ENCODE measurements at regions not wholly inside any gene's neighbourhood (a gene's known extent, or its start where the extent isn't known, plus 50 kb on each side); places are given as distances from the start of the nearest gene placed in this dataset.
"Not testable (repeated sequence)": the region's sequence is repeated elsewhere in the genome, so short reads cannot be mapped to it uniquely, and the experiment has no call there.

DNA sequence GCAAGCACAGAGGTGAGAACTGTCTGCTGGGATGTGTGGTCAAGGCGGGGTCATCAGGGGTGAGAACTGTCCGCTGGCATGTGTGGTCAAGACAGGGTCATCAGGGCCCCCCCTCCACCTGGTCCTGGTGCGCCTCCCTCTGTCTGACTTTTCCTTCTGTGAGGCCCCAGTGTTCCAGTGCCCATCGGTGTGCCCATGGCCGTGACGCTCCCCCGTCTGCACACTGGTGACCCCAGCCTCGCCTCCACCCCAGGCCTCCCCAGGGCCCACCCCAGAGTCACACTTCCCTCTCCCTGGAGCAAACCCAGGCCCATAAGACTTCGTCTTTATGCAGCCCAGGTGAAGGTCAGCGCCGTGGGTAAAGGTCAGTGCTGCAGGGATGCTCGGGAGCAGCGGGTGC, 70.1 kb upstream of the TCERG1L start (continued):
- TF ChIP-seq FOXS1 (CRISPR knock-in tag; IDR thresholded peaks at IDR 0.05) (no peak), HOXB5 (CRISPR knock-in tag; IDR thresholded peaks at IDR 0.05) (no peak), NR3C1 (IDR thresholded peaks at IDR 0.05) (no peak)
- TF ChIP-seq, protein P1, sequence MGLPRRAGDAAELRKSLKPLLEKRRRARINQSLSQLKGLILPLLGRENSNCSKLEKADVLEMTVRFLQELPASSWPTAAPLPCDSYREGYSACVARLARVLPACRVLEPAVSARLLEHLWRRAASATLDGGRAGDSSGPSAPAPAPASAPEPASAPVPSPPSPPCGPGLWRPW (IDR thresholded peaks at IDR 0.05) = no peak

DNA sequence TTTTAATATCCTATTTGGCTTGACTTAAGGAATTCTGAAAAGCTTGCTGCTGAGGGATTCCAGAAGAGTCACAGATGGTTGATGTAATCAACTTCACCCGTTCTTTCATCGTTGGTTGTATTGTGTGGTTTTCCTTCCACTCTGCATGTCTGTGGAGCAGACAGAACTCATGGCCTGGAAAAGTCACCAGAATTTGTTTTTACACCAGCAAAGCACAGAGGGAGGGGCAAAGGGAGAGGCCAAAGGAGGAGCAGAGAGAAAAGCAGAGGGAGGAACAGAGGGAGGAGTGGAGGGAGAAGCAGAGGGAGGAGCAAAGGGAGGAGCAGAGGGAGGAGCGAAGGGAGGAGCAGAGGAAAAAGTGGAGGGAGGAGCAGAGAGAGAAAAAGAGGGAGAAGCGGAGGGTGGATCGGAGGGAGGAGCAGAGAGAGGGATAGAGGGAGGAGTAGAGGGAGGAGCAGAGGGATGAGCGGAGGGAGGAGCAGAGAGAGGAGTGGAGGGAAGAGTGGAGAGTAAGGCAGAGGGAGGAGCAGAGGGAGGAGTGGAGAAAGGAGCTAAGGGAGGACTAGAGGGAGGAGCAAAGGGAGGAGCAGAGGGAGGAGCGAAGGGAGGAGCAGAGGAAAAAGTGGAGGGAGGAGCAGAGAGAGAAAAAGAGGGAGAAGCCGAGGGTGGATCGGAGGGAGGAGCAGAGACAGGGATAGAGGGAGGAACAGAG, 73.8 kb upstream of the TCERG1L start:
- POLR2A ChIA-PET; H3K4me3 ChIP-seq; CTCF ChIA-PET; H3K9me3 ChIP-seq; ATAC-seq; H3K27ac ChIP-seq; DNase-seq (ENCODE audit: low read depth in 1 of 2, low spot score in 1 of 2); H3K4me1 ChIP-seq; H3K4me2 ChIP-seq; FAIRE-seq: not testable (repeated sequence)
- WGBS (ENCODE audit: missing lambda C conversion rate) = 17% methylated on average over 9 of the region's 9 CpGs

DNA sequence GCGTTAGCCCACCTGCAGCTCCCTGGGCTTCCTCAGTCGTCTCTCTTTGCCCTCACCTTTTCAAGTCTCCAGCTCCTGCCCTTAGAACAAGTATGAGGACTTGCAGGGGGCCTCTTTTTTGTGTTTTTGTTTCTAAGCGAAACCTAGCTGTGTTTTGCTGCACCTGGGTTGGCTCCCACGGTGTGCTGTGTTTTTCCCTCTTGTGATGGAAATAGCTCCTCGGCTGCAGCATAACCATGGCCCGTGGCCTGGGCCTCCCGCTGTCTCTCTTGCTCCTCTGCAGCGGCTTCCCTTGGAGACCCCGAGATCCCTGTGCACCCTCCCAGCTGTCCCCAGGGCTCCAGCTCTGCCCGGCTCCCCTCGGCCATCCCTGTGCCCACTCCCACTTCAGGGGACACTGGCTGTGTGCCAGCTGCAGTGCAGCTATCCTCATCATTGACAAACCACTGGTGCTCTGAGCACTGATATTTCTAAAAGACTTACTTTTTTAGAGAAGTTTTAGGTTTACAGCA, 75.6 kb upstream of the TCERG1L start:
- H3K4me1 ChIP-seq = no peaks in the 10 kb centered on the region
- ChIA-PET CTCF (no interaction called here), POLR2A (no interaction called here)
- FAIRE-seq = no peak
- TF ChIP-seq CBX2 (IDR thresholded peaks at IDR 0.05; ENCODE audit: borderline replicate concordance, low read depth) (no peak), EHF (CRISPR knock-in tag; IDR thresholded peaks at IDR 0.05) (no peak), RFX5 (IDR thresholded peaks at IDR 0.05) (no peak), HDAC2 (IDR thresholded peaks at IDR 0.05) (no peak), NPAS2 (CRISPR knock-in tag; IDR thresholded peaks at IDR 0.05; ENCODE audit: borderline replicate concordance) (no peak), CHD2 (IDR thresholded peaks at IDR 0.05; ENCODE audit: low read length, partially characterized antibody) (no peak), FOSB (CRISPR knock-in tag; IDR thresholded peaks at IDR 0.05) (no peak), JUNB (IDR thresholded peaks at IDR 0.05) (no peak), POLR2A (IDR thresholded peaks at IDR 0.05; ENCODE audit: low read length) (no peak), MAFK (IDR thresholded peaks at IDR 0.05; ENCODE audit: partially characterized antibody) (no peak)
- TF ChIP-seq, protein P2, sequence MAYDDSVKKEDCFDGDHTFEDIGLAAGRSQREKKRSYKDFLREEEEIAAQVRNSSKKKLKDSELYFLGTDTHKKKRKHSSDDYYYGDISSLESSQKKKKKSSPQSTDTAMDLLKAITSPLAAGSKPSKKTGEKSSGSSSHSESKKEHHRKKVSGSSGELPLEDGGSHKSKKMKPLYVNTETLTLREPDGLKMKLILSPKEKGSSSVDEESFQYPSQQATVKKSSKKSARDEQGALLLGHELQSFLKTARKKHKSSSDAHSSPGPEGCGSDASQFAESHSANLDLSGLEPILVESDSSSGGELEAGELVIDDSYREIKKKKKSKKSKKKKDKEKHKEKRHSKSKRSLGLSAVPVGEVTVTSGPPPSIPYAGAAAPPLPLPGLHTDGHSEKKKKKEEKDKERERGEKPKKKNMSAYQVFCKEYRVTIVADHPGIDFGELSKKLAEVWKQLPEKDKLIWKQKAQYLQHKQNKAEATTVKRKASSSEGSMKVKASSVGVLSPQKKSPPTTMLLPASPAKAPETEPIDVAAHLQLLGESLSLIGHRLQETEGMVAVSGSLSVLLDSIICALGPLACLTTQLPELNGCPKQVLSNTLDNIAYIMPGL (CRISPR knock-in tag; IDR thresholded peaks at IDR 0.05; ENCODE audit: borderline replicate concordance) = no peak
- TF ChIP-seq, protein P3, sequence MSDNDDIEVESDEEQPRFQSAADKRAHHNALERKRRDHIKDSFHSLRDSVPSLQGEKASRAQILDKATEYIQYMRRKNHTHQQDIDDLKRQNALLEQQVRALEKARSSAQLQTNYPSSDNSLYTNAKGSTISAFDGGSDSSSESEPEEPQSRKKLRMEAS (IDR thresholded peaks at IDR 0.05) = no peak
- TF ChIP-seq, protein P4, sequence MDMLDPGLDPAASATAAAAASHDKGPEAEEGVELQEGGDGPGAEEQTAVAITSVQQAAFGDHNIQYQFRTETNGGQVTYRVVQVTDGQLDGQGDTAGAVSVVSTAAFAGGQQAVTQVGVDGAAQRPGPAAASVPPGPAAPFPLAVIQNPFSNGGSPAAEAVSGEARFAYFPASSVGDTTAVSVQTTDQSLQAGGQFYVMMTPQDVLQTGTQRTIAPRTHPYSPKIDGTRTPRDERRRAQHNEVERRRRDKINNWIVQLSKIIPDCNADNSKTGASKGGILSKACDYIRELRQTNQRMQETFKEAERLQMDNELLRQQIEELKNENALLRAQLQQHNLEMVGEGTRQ (IDR thresholded peaks at IDR 0.05) = no peak
- TF ChIP-seq, protein P5, sequence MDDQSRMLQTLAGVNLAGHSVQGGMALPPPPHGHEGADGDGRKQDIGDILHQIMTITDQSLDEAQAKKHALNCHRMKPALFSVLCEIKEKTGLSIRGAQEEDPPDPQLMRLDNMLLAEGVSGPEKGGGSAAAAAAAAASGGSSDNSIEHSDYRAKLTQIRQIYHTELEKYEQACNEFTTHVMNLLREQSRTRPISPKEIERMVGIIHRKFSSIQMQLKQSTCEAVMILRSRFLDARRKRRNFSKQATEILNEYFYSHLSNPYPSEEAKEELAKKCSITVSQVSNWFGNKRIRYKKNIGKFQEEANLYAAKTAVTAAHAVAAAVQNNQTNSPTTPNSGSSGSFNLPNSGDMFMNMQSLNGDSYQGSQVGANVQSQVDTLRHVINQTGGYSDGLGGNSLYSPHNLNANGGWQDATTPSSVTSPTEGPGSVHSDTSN (IDR thresholded peaks at IDR 0.05) = no peak
- H3K9me3 ChIP-seq = no peaks in the 10 kb centered on the region
- no peak for DNase-seq (ENCODE audit: low read depth in 1 of 2, low spot score in 1 of 2)
- no peak overlapping the region for H3K27ac ChIP-seq
- WGBS (ENCODE audit: missing lambda C conversion rate) = 14% methylated on average over 11 of the region's 11 CpGs
- no peak for ATAC-seq
- H3K4me3 ChIP-seq = no peak overlapping the region
- H3K4me2 ChIP-seq = no peak overlapping the region

DNA sequence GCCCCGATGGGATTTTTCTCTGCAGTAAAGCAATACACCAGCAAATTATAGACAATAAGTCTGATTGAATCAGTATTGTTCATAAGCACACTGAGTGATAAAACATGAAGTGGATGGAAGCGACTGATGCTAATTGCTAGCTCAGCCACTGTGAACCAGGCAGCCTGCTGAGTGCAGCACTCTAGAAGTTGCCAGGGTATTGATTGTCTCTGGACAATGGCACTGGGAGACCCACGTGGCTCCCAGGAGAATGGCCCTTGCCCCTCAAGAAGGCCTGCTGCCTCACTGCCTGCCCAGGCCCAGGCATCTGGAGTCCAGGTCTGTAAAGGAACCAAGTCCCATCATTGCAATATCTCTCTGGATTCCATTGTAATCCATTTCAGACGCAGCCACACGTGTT, 80.4 kb upstream of the TCERG1L start:
- WGBS (ENCODE audit: missing lambda C conversion rate) = 3% methylated on average over 5 of the region's 5 CpGs
- TF ChIP-seq POLR2AphosphoS2 (conservative IDR thresholded peaks at IDR 0.05; ENCODE audit: low read length) (no peak), RARB (CRISPR knock-in tag; IDR thresholded peaks at IDR 0.05) (no peak), JUNB (IDR thresholded peaks at IDR 0.05) (no peak), ZSCAN20 (CRISPR knock-in tag; IDR thresholded peaks at IDR 0.05) (no peak)
- TF ChIP-seq, protein P4 (IDR thresholded peaks at IDR 0.05) = no peak
- Histone ChIP-seq H3K4me1 (no peaks in the 10 kb centered on the region), H3K4me2 (no peak overlapping the region), H3K27ac (no peak overlapping the region), H3K9me3 (no peaks in the 10 kb centered on the region), H3K4me3 (no peak overlapping the region)
- no peak for FAIRE-seq
- CTCF ChIA-PET = no interaction called here
- DNase-seq (ENCODE audit: low read depth in 1 of 2, low spot score in 1 of 2) = no peak
- no peak for ATAC-seq
- POLR2A ChIA-PET = no interaction called here
